GM12891 (cell line): ENCODE measurements at regions not wholly inside any gene's neighbourhood (a gene's known extent, or its start where the extent isn't known, plus 50 kb on each side); places are given as distances from the start of the nearest gene placed in this dataset.

ENCODE experiments used
- PAX5 ChIP-seq: IDR thresholded peaks from 2 replicates; pipeline ENCODE4 v1.6.1; 2011; ENCODE audit warnings: low read length, moderate library complexity, mild to moderate bottlenecking; ENCODE audit not compliant: insufficient read depth, severe bottlenecking
- POLR2A ChIP-seq: IDR thresholded peaks from 2 replicates; pipeline ENCODE4 v1.6.1; 2011; ENCODE audit warnings: low read depth, low read length, control low read depth
- POLR2AphosphoS5 ChIP-seq: IDR thresholded peaks from 2 replicates; pipeline ENCODE4 v1.6.1; 2011; ENCODE audit warnings: low read depth, low read length, control low read depth
- POU2F2 ChIP-seq: IDR thresholded peaks from 2 replicates; pipeline ENCODE4 v1.6.1; 2011; ENCODE audit warnings: low read depth, mild to moderate bottlenecking, control low read depth, low read length, moderate library complexity
- SPI1 ChIP-seq: IDR thresholded peaks from 2 replicates; pipeline ENCODE4 v1.6.1; 2011; ENCODE audit warnings: low read depth, low read length, control low read depth
- TAF1 ChIP-seq: IDR thresholded peaks from 2 replicates; pipeline ENCODE4 v1.6.1; 2011; ENCODE audit warnings: low read depth, low read length, control low read depth

DNA sequence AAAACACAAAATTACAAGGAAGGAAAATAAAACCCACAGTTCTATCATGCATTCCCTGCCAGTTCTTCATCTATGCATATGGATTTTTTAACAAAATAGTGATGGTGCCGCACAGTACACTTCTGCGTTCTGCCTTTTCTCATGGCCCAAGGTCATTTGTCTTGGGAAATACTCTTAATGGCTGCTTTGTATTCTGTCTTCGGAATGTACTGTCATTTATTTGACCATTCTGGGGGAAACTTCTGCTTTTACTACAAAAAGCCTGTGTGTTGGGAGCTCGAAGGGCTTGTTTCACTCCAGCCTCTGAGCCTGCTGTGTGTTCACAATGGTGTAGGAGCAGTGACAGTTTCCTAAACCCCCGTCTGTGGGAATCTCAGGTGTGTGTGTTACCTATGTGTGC, 82.8 kb upstream of the SEC14L1 start:
- TF ChIP-seq POLR2A (no peak), PAX5 (no peak), POLR2AphosphoS5 (no peak), TAF1 (no peak), POU2F2 (no peak), SPI1 (no peak)
